Choroid plexus epithelial cell (primary cell): ENCODE measurements at regions not wholly inside any gene's neighbourhood (a gene's known extent, or its start where the extent isn't known, plus 50 kb on each side); places are given as distances from the start of the nearest gene placed in this dataset.

Experiments
- DNase-seq: peaks from one replicate; pipeline ENCODE4 v3.0.0-alpha.2; 2010; ENCODE audit warnings: low read depth
- H3K4me3 ChIP-seq: 2 replicates; pipeline ENCODE4 v1.5.1; 2011; ENCODE audit warnings: low read depth, mild to moderate bottlenecking, control low read depth, low read length, moderate library complexity
- CTCF ChIP-seq: conservative IDR thresholded peaks from 2 replicates; pipeline ENCODE4 v1.5.1; 2011; ENCODE audit warnings: low read depth, mild to moderate bottlenecking, control low read depth, inconsistent platforms, low read length, moderate library complexity

DNA sequence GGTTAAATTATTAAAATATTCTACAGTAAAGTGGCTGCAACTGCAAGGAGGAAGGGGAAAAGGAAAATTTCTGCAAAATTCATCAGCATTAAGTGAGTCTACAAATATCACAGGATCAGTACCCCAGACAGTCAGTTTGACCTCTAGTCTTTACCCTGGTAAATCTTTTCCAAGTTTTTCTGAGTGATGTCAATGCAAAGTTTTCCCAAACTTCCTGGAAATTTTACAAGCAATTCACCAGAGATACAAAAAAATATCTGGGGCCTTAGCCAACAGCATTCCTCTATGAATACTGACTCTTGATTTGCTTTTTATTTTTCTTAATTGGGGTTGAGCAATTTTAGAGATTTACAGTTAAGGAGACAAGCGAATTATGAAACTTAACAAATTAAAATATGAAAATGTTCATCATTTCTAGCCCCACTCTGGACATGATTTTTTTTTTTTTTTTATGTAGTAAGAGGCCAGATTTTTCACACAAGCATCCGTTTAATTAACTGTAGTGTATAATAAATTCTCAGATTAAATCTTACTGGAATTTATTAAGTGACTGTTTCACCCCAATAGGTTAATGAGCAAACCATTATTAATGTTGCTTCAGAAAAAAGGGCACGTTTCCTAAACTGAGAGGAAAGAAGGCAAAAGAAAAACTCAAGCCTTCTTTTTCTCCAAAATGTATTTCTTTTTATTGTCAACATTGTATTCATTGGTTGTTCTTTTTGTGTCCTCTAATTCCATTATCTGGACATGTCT, 539.5 kb upstream of the FZD8 start:
- TF ChIP-seq CTCF = no peak
- no peak for DNase-seq
- H3K4me3 ChIP-seq = no peak overlapping the region

DNA sequence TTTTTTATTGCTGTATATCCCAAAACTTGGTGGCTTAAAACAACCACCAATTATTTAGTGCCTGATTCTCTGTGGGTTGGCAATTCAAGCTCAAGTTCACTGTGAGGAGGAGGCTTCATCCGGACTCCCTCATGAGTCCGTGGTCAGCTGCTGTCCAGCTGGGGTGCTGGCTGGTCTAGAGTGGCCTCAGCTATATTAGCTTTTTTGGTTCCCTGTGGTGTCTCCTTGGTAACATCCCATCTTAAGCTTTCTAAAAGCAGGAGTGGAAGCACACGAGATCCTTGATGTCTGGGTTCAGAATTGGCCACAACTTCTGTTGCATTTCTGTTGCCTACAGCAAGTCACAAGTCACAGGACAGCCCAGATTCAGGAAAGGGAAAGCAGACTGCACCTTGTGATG, 536.5 kb upstream of the FZD8 start:
- TF ChIP-seq CTCF = no peak
- peak; percentile 55 for DNase-seq
- no peak overlapping the region for H3K4me3 ChIP-seq

GRCh38 chr10:36177071-36177470, 535.0 kb upstream of the FZD8 start:
- DNase-seq = no peak

GRCh38 chr10:36175954-36176353, 533.9 kb upstream of the FZD8 start:
- no peak for DNase-seq
- H3K4me3 ChIP-seq = no peak overlapping the region
- TF ChIP-seq CTCF = no peak

More at GRCh38 chr10:36177071-36177470, 535.0 kb upstream of the FZD8 start:
- no peak for TF ChIP-seq CTCF
- no peak overlapping the region for H3K4me3 ChIP-seq

- no peak overlapping the region for H3K4me3 ChIP-seq
- no peak for DNase-seq
- no peak for TF ChIP-seq CTCF
Observed at GRCh38 chr10:36173364-36173763, 531.3 kb upstream of the FZD8 start.

DNA sequence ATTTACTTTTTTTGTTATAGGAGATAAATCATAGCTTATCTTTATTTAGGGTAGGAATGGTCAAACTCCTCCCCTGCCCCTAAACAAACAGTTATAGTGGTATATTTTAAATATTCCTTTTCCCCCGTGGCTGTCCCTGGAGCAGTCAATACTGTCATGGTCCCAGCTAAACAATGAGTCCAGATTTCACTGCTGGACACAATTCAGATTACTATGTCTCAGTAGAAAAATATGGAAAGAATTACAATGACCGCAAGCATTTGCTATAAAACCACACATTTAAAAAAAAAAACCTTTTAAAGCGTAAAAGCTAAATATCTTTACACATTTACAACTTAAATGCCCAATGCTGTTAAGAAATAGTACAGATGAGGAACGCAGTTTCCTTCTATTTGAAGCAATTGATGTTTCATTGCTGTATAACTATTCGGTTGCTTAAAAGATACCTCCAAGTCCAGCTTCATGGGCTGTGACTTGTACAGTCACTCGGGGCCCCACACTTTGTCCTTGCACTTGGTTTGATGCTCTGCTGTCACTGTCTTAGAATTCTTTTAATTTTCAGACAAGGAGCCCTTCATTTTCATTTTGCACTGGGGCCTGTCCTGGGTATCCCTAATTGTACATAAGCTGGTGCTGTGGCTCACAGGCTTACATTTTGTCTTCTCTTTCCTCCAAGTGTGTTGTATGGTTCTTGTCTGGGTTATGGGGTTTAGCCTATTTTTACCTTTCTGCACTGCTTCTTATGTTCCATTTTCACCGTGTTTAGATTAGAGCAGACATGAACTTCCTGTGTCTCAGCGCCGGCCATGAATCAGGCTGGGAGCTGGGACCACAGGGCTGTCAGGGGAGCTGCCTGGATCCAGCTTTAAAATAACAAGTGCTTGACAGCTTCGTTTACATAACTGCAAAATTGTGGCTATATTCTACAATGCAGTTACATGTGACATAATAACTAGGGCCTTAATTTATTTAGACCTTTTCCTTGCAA, 530.2 kb upstream of the FZD8 start:
- no peak overlapping the region for H3K4me3 ChIP-seq
- peak; percentile 79 for DNase-seq

More for the DNA sequence above, 530.2 kb upstream of the FZD8 start:
- no peak for TF ChIP-seq CTCF
